ENCODE measurements at regions not wholly inside any gene's neighbourhood (a gene's known extent, or its start where the extent isn't known, plus 50 kb on each side); places are given as distances from the start of the nearest gene placed in this dataset.

- TF ChIP-seq CTCF (conservative IDR thresholded peaks at IDR 0.05 in 1 of 2, IDR thresholded peaks at IDR 0.05 in 1 of 2; ENCODE audit: extremely low read depth in 1 of 2, insufficient read depth in 1 of 2, low read depth in 1 of 2, low read length in 2 of 2) (no peak), EZH2 (IDR thresholded peaks at IDR 0.05; ENCODE audit: borderline replicate concordance, low read length) (no peak)
These were observed 222.6 kb downstream of the ANAPC1 start for GRCh38 chr2:111661286-111661940.

All from mammary epithelial cell (primary cell).